HTR-8/SVneo (cell line): ENCODE measurements at regions not wholly inside any gene's neighbourhood (a gene's known extent, or its start where the extent isn't known, plus 50 kb on each side); places are given as distances from the start of the nearest gene placed in this dataset.

Experiments used
- DNase-seq: peaks from one replicate; pipeline ENCODE4 v3.0.0; 2011; ENCODE audit warnings: low spot score, mixed read lengths; ENCODE audit not compliant: insufficient read length
- FAIRE-seq: peaks from 2 replicates; lab custom pipeline; 2011; peaks lifted over from hg19 to GRCh38; lab: Jason Lieb, UNC

DNA sequence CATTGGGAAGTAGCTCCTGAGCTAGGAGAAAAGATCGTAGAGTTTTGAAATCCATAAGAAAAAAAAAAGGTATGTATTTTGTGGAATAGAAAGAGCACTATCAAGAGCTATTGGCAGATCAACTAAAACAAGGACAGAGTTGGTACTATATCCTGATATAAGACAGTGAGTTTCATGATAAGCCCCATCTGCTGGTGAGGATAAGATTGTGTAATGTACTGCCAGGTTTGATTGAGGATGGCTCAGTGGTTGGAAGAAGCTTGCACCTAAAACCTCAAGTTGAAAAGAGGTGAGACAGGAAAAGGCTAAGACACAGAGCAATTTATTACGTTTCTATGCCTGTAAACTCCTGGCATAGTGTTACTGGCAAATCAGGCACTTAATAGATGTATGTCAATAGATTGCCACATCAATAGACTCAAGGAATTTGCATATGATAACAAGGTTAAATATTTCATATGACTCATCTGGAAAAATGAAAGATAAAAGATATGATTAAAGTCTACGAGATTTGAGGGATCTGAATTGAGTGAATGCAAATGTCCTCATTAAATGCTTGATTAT is 525.6 kb downstream of the FLRT2 start:
- FAIRE-seq (no peak), DNase-seq (peak; percentile 9)

DNA sequence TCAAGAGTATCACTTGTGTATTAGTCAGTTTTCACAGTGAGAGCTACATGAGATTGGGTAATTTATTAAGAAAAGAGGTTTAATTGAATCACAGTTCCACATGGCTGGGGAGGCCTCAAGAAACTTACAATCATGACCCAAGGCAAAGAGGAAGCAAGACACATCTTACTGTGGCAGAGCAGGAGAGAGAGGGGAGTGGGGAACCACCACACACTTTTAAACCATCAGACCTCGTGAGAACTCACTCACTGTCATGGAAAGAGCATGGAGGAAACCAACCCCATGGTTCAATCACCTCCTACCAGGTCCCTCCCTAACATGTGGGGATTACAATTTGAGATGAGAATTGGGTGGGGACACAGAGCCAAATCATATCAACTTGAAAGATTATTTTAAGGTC is 522.9 kb downstream of the FLRT2 start:
- DNase-seq, result no peak
- no peak for FAIRE-seq

DNA sequence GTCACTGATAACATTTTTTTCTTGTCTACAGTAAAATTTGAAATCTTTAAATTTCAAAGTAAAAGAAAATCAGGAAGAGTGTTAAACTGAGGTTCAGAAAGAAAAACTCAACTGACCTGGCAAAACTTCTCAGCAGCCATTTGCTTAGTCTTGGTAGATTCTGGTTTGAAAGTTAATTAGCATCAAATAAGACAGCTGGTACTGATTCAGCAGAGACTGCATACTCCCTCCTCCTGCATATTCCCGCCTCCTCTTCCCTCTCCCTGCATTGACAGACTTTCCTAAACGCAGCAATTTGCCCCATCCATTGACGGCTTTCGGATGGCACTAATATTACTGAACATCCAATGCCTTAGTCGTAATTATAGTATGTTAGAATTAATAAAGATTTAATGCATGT is 520.8 kb downstream of the FLRT2 start:
- FAIRE-seq (no peak), DNase-seq (no peak)

DNA sequence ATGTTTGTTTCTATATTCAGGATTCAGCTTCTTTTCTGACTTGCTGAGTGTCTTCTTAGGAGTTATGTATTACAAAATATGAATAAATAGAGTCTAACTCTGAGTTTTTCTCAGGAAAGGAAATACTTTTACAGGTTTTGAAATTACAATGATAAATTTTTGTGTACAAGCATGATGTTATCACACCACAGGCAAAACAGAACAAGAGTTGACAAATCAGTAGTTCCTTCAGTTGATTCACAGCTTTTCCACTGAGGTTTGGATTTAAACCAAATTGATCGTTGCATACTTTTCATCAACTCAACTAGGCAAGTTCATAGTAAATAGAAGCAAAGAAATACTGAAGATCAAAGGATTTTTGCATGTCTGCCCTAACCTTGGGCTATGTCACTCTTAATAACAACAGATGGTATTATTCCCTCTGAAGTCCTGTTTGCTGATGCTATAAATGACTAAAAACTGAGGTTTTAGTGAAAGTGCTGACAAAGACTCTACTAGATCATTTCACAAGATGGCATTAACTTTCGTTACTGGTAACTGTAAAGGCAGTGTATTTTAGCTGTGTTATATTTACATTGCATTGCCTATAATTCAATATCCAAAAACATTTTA is 520.2 kb downstream of the FLRT2 start:
- no peak for FAIRE-seq
- no peak for DNase-seq

DNA sequence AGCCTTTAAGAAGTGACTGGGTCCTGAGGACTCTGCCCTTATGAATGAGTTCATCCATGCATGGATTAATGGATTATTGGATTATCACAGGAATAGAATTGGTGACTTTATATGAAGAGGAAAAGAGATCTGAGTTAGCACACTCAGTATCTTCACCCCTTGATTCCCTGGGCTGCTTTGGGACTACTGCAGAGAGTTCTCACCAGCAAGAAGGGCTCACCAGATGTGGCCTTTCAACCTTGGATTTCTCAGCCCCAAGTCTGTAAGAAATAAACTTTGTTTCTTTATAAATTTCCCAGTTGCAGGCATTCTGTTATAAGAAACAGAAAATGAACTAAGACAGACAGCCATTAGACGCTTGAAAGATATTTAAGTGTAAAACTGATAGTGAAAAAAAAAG is 509.2 kb downstream of the FLRT2 start:
- FAIRE-seq (no peak), DNase-seq (no peak)

DNA sequence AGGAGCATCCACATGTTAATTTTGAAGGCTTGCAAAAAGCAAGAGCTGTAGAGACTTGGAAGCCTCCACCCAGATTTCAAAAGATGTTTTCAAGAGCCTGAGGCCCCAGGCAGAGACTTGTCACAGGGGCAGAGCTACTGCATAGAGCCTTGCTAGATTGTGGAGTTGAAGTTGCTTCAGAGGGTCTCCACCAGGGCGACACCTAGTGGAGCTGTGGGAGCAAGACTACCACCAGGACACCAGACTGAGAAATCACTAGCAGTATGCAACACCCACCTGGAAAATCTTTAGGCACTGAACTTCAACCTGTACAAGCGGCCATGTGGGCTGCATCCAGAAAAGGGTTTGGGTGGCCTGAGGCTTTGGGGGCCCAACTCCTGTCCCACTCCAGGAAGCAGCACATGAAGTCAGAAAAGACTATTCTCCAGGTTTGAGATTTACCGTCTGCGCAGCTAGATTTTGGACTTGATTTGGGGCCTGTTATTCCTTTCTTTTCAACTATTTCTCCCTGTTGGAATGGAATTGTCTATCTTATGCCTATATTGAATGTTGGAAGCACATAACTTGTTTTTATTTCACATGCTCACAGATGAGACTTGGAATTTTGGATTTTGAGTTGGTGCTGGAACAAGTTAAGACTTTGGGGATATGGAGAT is 508.6 kb downstream of the FLRT2 start:
- FAIRE-seq, result no peak
- DNase-seq, result peak; percentile 22

DNA sequence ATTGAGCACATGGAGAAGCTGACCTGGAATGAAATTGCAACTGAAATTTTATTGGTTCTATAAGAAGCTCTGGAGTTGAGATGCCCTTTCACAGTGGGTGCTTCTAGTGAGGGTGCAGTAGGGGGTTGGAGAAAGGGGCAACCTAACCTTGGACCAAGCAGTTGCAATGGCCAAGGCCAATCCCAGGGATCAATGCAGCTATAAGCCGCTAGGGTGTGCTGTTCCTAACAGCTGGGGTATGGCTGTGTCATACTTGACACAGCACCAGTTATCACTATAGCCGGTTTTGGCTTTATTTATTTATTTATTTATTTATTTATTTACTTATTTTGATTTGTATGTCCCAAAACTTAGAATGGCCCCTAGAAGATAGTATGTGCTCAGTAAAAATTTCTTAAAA is 505.9 kb downstream of the FLRT2 start:
- FAIRE-seq, result no peak
- DNase-seq, result no peak

DNA sequence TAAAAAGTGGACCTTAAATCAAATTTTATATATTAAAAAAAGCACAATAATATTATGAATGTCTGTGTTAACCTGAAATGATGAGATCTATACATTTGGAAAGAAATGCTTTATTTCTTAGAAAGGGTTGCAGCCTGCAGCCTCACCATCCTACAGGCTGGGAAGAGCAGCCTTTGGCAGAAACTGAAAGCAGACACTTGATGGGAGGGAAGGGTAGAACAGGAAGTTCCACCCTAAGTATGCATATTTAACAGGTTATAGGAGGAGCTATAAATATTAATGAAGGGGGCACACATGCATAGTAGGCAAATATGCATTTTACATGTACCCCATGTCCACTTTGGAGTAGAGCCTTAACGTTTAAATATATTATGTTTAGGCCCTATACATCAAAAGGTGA is 498.0 kb downstream of the FLRT2 start:
- no peak for DNase-seq
- no peak for FAIRE-seq

DNA sequence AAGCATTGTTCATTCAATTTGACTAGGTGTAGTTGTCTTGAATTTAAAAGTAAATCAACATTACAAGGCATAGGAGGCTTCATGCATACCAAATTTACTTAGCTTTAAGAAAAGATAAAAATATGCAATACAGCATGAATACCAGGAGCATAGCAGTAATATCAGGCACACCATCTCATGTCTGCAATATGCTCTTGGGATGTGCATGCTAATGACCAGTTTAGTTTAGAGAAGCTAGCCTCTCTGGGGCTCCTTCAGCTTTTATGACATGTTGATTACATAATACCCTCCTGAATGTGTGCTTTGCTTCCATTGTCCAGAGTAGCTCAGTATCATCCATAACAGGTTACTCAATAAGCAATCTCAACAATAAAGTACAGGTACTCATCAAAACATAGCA is 497.2 kb downstream of the FLRT2 start:
- DNase-seq (no peak), FAIRE-seq (no peak)

DNA sequence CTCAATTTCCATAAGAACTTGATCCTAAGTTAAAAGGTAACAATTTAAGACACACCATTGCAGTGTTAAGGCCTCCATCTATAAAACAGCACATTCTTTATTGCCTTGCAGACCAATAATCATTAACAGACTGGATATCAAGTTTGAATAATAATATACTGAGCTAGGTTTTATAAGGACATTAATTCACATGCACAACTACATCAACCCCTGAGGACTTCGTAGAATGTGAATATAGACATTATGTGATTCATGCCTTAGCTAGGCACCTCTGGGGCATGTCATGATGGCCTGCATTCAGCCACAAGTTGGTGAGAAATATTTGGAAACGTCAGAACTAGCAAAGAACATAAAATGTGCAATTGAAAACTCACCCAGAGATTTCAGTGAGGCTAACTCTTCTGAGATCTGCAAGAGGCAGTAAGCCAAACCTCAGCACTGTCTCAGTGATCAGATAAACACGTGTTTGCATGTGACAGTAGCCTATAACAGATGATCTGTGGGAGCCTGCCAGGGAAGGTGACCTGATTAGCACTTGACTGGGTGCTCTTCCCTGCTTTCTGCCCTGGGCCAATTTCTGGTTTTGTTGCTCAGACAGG is 492.2 kb downstream of the FLRT2 start:
- FAIRE-seq (no peak), DNase-seq (no peak)

DNA sequence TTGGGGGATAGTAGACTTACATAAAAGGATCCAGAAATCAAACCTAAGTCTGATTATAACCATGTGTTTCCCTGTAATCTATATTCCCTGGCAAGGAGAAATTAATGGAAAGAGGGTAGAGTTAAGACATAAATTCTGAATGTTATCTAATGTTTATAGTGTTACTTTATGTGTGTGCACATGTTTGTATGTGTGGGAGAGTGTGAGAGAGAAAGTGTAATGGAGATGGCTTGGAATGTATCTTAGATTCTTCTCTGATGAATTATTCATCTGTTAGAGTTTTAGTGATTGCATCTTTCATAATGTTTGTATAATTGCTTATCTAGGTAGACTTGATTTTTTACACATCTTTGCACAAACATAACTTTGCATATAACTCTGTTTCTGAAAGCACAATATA is 490.9 kb downstream of the FLRT2 start:
- no peak for FAIRE-seq
- DNase-seq, result no peak

DNA sequence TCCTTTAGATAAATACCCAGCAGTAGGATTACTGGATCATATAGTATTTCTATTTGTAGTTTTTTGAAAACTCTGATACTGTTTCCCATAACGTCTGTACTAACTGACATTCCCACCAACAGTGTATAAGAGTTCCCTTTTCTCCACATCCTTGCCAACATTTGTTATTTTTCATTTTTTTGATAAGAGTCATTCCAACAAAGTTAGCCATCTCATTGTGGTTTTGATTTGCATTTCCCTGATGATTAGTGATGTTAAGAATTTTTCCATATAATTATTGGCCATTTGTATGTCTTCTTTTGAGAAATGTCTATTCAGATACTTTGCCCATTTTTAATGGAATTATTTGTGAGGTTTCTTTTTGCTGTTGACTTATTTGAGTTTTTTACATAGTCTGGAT is 486.0 kb downstream of the FLRT2 start:
- no peak for FAIRE-seq
- DNase-seq, result no peak

DNA sequence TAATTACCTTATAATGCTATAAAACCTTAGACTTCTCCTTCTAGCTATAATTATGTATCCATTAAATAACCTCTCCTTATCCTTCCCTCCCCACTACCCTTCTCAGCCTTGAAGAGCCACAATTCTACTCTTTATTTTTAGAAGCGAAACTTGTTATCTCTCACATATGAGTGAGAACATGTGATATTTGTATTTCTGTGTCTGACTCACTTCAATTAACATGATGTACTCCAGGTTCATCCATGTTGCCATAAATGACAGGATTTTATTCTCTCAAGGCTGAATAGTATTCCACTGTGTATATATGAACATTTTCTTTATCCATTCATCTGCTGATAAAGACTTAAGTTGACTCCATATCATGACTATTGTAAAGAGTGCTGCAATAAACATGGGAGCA is 485.6 kb downstream of the FLRT2 start:
- FAIRE-seq (no peak), DNase-seq (no peak)

DNA sequence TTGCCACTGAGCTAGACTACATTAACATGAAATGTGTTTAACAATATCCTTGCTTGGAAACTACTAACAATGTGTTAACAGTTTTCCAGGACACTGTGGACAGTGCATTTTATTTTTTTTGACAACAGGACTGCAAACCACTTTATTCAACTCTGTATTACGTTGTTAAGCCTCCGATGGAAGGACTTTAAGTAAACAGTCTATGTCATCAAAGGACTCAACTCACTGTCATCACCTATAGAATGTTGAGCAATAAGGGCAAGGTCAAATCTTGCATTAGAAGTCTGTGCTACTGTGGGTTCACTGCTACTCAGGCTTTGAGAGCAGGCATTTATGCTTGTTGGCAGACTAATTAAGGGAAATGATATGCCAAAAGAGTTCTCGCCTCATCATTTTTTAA is 483.7 kb downstream of the FLRT2 start:
- FAIRE-seq (no peak), DNase-seq (no peak)

DNA sequence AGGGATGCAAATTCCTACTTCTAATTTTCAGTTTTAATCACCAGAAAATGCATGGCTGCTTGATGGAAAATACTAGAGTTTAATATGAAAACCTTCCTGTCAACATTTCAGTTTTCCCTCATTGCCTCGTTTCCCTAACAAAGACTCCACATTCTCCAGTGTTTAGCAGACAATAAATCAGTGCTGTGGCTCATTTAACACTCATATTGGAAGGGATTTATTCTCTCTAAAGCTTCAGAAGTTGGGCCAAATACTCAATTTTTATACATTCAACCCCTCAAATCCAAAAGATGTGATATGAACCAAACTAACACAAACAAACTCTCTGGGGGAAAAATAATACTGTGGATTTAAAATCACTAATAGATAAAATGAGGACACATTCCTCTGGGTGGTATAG is 482.5 kb downstream of the FLRT2 start:
- no peak for FAIRE-seq
- no peak for DNase-seq

DNA sequence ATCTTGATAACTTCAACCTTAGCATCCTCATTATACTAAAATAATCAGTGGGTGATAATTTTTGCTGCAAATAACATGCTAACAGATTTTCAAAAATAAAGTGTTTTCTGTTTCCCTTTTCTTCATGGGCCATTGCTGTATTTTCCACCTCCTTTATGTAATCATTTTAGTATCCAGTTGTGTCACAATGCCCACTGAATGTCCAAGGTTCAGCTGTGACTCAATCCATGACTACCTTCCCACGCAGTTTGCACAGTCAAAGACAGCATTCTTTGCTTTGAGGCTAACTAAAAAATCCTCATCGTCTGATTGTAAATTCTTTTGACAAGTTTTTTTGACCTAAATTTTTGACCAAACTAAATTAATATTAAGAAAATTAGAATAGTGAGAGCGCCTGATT is 474.1 kb downstream of the FLRT2 start:
- no peak for DNase-seq
- FAIRE-seq, result no peak

DNA sequence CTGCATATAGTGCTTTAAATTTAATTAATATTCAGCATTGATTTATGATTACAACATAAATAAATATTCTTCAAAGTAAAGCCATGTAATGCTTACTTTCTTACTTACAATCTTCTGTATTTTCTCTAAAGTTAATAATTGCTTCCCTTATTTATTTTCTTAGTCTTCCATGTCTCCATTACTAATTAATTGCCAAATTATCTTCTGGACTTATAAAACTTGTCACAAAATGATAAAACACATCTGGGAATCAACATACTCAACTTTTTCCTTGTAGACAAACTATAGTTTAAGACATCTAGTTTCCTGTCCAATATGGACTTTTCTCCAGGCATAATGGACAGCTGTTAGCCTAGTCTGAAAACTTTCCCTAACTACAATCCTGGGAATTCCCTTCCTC is 466.6 kb downstream of the FLRT2 start:
- DNase-seq, result no peak
- no peak for FAIRE-seq

DNA sequence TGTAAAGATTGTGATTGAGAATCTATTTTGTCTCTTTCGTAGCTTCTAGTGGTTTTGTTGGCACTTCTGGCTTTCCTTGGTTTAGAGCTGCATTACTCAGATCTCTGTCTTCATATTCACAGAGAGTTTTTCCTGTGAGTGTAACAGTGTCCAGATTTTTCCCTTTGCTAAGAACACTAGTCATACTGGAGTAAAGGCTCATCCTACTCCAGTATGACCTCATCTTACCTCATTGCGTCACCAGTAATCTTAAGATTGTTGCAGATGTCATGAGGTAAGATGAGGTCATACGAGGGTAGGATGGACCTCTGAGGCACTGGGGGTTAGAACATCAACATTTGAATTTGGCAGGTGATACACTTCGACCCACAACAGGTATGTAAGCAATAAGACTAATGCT is 461.2 kb downstream of the FLRT2 start:
- no peak for FAIRE-seq

DNA sequence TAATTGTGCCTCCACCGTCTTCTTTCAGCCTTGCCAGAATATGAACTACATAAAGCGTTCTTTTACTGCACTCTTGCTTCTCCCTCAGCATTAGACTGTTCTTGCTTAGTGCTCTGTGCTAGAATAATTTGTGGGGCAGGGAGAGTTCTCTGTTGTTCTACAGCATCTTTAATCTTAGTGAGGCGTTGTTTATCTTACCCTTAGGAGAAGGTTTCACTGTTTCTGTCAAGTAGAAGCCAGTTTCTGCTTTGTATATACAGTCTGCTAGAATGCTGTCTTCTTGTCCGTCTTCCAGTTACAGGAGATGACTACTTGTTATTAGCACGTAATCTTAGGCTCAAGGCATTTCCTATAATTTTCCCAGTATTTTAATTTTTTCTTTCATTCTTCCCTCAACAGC is 458.0 kb downstream of the FLRT2 start:
- no peak for DNase-seq
- FAIRE-seq, result no peak

More for the DNA sequence above, 461.2 kb downstream of the FLRT2 start:
- no peak for DNase-seq

DNA sequence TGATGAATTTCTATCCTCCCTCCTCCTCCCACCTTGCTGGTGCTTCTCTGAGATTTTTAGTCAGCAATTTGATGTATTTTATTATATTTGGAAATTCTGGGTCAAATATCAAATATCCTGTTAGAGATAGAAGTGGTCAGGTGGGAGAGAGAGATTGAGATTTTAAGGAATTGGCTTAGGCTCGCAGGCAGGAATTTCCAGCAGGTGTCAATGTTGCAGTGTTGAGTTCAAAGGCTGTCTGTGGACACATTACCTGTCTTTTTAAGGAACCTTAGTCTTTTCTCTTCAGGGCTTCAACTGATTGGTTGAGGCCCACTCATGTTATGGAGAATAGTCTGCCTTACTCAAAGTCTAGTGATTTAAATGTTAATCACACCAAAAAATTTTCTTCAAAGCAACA is 457.3 kb downstream of the FLRT2 start:
- FAIRE-seq (no peak), DNase-seq (no peak)

DNA sequence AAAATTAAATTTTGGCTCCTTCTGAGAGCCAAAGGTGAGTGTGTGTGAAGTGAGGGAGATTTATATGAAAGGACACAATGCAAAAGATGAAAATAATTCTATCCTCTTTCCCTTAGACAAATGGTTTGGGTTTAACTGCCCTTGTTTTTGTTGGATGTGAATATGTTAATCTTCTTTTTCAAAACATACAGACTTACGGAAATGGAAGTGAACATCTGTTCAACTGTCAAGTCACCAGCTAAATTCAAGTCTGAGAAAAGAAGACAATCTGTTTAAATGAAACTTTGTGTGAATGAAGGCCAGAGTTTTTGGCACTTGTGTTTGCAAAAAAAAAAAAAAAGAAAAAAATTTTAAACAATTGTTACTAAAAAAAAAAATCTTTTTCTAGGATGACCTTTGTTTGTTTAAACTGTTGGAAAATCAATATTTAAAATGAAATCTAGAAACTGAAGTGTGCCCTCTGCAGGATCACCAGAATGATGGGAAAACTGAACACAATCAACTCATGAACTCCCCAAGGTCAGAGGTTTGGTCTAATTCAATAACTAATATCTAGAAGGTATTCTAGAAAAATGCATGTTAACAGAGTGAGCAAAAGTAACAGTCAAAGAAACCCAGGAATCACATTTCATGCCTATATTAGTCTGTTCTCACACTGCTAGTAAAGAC is 448.8 kb downstream of the FLRT2 start:
- FAIRE-seq (no peak), DNase-seq (no peak)
